ENCODE measurements at regions not wholly inside any gene's neighbourhood (a gene's known extent, or its start where the extent isn't known, plus 50 kb on each side); places are given as distances from the start of the nearest gene placed in this dataset.
"Not testable (repeated sequence)": the region's sequence is repeated elsewhere in the genome, so short reads cannot be mapped to it uniquely, and the experiment has no call there.

DNA sequence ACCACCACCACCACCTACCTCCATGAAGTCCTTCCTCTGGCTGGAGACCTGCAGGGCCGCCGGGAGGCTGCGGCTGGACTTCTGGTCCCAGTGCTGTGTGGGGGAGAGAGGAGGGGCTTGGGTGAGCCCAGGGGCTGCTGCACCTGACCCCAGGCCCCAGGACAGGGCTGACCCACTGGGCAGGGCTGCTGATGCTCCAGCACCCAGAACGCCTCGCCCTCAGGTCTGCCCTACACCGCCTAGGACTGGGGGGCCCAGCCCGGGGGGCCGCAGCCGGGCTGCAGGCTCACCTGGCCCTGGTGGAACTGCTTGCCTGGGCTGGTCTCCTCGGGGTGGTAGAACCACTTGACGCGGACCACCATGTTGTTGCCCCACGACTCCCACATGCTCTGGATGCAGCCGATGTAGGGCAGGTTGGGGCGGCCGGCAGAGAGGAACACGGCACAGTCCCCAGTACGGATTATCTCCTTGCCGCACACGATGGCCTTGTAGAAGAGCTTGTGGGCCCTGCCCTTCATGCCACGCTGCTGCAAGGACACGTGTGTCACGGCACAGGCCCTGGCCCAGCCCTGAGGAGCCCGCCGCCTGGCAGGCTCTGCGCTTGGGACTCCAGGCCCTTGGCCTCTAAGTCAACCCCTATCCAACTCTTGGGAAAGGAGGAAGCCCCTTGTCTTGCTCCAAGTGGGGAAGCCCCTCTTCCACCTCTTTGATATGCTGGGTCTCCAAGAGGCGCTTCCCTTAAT is 429.9 kb upstream of the ZNF722 start:
- H3K4me1 ChIP-seq; H3K27ac ChIP-seq; H3K4me3 ChIP-seq; H3K36me3 ChIP-seq; H3K9me3 ChIP-seq; intact Hi-C loops (cut with DNase I); H3K27me3 ChIP-seq: not testable (repeated sequence)
- WGBS (ENCODE audit: insufficient coverage, low coverage, low lambda C conversion rate, missing lambda C conversion rate), result no CpG with 5 or more reads among the region's 27 CpGs
- ATAC-seq, result peak in 2 of 4 donors; percentile 12 to 35
- peak in 1 of 3 donors; percentile 49 for DNase-seq

DNA sequence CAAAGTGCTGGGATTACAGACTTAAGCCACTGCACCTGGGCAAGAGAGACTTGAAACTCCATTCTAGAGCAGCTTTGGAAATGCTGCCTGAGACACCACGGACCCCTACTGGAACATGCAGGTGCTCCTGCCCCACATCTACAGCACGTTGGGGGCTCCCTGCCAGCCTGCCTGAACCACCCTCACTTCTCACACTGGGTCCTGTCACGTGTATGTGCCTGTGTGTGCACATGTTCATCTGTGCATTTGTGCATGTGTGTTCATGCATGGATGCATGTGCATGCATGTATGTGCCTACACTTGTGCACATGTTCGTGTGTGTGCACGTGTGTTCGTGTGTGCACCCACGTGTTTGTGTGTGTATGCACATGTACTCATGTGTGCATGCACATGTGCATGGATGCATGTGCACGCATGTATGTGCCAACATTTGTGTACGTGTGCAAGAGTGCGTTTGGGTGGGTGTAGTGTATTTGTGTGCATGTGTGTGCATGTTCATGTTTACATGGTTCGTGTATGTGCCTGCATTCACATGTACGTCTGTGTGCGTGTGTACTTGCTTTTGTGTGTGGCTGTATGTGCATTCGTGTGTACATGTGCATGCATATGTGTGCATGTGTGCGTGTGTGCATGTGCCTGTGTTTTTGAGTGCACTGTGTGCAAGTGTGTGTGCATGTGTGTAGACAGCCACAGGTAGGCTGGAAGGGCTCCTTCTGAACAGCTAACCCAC is 428.1 kb upstream of the ZNF722 start:
- H3K4me3 ChIP-seq; H3K27me3 ChIP-seq; intact Hi-C loops (cut with DNase I); H3K36me3 ChIP-seq; H3K9me3 ChIP-seq; H3K27ac ChIP-seq; ATAC-seq; H3K4me1 ChIP-seq: not testable (repeated sequence)
- DNase-seq, result peak in 1 of 3 donors; percentile 34
- WGBS (ENCODE audit: insufficient coverage, low coverage, low lambda C conversion rate, missing lambda C conversion rate), result 53% methylated on average over 15 of the region's 15 CpGs

DNA sequence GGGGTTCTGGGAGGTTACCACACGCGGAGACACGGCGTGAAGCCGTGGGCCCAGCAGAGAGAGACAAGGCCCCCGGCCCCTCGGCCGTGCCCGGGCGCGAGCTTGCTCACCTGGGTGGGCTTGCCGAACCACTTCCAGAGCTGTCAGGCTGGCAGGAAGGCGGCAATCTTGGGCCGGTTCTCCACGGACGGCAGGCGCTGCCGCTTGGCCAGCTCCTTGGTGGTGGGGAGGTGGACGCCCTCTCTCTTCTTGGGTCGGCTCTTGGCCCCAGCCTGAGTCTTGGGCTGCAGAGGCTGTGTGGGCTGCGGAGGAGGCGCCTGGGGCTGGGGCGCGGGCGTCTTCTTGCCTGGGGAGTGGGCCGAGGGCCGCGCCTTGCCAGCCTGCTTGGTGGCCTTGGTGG is 426.5 kb upstream of the ZNF722 start:
- DNase-seq (peak in 1 of 3 donors; percentile 44), ATAC-seq (peak in 1 of 4 donors; percentile 6)
- H3K27me3 ChIP-seq; H3K27ac ChIP-seq; H3K4me1 ChIP-seq; intact Hi-C loops (cut with DNase I); H3K36me3 ChIP-seq; H3K9me3 ChIP-seq; H3K4me3 ChIP-seq: not testable (repeated sequence)
- 96% methylated on average over 5 of the region's 28 CpGs for WGBS (ENCODE audit: insufficient coverage, low coverage, low lambda C conversion rate, missing lambda C conversion rate)

DNA sequence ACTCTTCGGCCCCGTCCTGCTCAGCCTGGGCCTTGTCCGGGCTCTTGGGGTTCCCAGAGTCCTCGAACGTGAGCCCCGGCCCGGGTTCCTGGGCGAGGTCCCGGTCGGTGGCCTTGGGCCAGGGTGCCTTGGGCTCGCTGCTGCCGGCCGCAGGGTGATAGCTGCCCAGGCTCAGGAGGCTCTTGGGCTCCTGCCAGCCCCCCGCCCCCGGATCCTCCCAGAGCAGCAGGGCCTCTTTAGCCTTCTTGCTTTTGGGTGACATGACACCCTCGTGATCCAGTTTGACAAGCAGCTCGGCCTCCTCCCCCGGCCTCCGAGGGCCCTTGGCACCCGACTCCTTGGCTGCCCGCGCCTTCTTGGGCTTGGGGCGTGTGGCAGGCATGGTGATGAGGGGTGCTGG is 425.7 kb upstream of the ZNF722 start:
- H3K4me1 ChIP-seq; ATAC-seq; H3K36me3 ChIP-seq; H3K4me3 ChIP-seq; H3K27ac ChIP-seq; intact Hi-C loops (cut with DNase I); H3K27me3 ChIP-seq; H3K9me3 ChIP-seq: not testable (repeated sequence)
- peak in 1 of 3 donors; percentile 58 for DNase-seq
- 73% methylated on average over 3 of the region's 23 CpGs for WGBS (ENCODE audit: insufficient coverage, low coverage, low lambda C conversion rate, missing lambda C conversion rate)

DNA sequence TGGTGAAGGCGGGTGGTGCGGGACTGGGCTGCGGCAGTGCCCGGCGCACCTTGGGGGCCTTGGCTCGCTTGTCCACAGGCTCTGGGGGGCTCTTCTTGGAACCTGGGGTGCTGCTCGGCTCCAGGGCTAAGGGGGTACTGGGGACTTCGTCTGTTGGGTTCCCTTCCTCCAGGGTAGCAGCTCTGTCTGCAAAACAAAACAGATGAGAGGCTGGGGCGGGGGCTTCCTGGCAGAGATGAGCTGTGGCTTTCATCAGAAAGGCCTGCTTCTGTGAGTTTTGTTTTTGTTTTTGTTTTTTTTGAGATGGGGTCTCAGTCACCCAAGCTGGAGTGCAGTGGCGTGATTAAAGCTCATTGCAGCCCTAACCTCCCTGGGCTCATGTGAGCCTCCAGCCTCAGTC is 425.2 kb upstream of the ZNF722 start:
- H3K4me1 ChIP-seq; H3K36me3 ChIP-seq; ATAC-seq; intact Hi-C loops (cut with DNase I); H3K27ac ChIP-seq; H3K27me3 ChIP-seq; H3K9me3 ChIP-seq; H3K4me3 ChIP-seq: not testable (repeated sequence)
- peak in 1 of 3 donors; percentile 29 for DNase-seq
- WGBS (ENCODE audit: insufficient coverage, low coverage, low lambda C conversion rate, missing lambda C conversion rate), result 53% methylated on average over 3 of the region's 10 CpGs

DNA sequence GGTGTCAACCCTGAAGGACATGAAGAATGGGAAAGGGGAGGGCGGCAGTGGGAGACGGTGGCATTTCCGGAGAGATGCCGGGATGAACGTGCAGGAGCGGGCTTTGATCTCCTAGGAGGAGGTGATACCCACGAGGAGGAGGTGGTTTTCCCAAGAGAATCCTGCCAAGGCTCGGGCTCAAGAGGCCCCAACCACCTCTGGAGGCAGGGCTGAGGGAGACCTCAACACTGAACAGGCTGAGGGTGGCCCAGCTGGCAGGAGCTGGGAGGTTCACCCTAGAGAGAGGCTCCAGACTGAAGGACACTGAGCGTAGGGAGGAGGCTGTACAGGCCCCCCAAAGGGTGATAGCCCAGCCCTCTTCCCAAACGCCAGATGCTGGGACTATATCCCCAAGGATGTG is 422.2 kb upstream of the ZNF722 start:
- H3K36me3 ChIP-seq; H3K4me3 ChIP-seq; H3K27me3 ChIP-seq; H3K4me1 ChIP-seq; intact Hi-C loops (cut with DNase I); H3K9me3 ChIP-seq; H3K27ac ChIP-seq: not testable (repeated sequence)
- 59% methylated on average over 8 of the region's 10 CpGs for WGBS (ENCODE audit: insufficient coverage, low coverage, low lambda C conversion rate, missing lambda C conversion rate)
- ATAC-seq (peak in 1 of 4 donors; percentile 16), DNase-seq (peak in 2 of 3 donors; percentile 26 to 48)

DNA sequence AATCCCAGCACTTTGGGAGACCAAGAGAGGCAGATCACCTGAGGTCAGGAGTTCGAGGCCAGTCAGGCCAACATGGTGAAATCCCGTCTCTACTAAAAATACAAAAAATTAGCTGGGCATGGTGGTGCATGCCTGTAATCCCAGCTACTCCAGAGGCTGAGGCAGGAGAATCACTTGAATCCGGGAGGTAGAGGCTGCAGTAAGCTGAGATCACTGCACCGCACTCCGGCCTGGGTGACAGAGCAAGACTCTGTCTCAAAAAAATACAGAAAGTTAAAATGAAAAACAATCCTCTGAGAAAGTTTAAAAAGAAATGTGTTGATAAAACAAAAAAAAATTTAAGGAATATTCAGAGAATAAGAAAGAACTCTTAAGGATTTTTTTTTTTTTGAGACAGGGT is 421.6 kb upstream of the ZNF722 start:
- H3K27me3 ChIP-seq; H3K27ac ChIP-seq; H3K4me1 ChIP-seq; H3K36me3 ChIP-seq; H3K4me3 ChIP-seq; H3K9me3 ChIP-seq; ATAC-seq; intact Hi-C loops (cut with DNase I): not testable (repeated sequence)
- 79% methylated on average over 4 of the region's 5 CpGs for WGBS (ENCODE audit: insufficient coverage, low coverage, low lambda C conversion rate, missing lambda C conversion rate)
- peak in 1 of 3 donors; percentile 6 for DNase-seq

DNA sequence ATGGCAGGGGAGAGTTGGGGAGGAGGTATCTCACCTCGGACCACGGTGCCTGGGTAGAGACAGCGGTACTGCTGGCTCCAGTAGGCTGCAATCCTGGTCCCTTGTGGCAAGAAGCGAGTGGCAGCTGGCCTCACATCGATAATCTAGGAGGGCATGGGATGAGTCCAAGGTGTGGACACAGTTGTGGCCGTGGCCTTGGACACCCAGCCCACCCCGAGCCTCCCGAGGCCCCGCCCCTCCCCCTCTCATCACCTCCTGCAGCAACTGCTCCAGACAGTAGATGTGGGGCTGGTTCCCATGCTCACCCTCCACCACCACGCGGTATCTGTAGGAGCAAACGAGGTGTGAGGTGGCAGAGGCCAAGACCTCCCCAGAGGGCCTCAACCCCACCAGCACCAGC is 418.6 kb upstream of the ZNF722 start:
- H3K4me1 ChIP-seq; intact Hi-C loops (cut with DNase I); H3K27ac ChIP-seq; H3K9me3 ChIP-seq; H3K36me3 ChIP-seq; H3K27me3 ChIP-seq; H3K4me3 ChIP-seq: not testable (repeated sequence)
- ATAC-seq, result peak in 2 of 4 donors; percentile 12 to 25
- 62% methylated on average over 3 of the region's 12 CpGs for WGBS (ENCODE audit: insufficient coverage, low coverage, low lambda C conversion rate, missing lambda C conversion rate)
- peak in 2 of 3 donors; percentile 35 to 50 for DNase-seq

DNA sequence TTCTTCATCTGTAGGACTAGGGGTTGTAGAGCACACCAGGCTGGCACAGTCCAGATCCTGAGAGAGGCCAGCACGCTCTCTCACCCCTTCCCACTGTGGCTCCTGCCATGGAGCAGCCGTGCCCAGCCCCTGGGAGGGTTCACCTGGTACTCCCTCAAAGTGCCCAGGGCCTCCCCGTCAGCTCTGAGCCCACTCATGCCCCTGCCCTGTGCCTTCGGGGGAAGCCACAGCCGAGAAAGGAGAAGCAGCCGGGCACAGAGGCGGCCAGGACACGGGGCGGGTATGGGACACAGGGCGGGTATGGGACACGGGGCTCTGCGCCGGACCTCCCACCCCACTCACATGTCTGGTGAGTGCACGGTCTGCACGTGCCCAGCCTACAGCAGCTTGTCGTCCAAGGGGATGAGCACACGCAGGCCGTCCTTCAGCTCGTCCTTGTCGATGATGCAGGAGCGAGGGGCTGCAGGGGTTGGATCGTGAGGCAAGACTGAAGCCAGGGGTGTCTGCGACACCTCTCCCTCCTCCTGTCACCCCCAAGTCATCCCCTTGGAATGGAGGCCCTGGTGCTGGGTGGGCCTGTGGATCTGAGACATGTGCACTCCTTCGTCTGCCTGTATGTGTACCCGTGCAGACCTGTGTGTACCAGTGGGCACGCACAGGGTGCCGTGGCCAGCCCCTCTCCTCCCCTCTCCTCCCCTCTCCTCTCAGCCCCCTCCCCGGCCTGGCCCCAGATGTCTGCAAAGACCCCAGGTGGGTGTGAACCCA is 417.9 kb upstream of the ZNF722 start:
- peak in 2 of 3 donors; percentile 40 to 48 for DNase-seq
- H3K4me3 ChIP-seq; H3K27me3 ChIP-seq; H3K9me3 ChIP-seq; H3K27ac ChIP-seq; H3K36me3 ChIP-seq; intact Hi-C loops (cut with DNase I); H3K4me1 ChIP-seq: not testable (repeated sequence)
- peak in 2 of 4 donors; percentile 34 to 45 for ATAC-seq
- WGBS (ENCODE audit: insufficient coverage, low coverage, low lambda C conversion rate, missing lambda C conversion rate), result 74% methylated on average over 8 of the region's 28 CpGs

DNA sequence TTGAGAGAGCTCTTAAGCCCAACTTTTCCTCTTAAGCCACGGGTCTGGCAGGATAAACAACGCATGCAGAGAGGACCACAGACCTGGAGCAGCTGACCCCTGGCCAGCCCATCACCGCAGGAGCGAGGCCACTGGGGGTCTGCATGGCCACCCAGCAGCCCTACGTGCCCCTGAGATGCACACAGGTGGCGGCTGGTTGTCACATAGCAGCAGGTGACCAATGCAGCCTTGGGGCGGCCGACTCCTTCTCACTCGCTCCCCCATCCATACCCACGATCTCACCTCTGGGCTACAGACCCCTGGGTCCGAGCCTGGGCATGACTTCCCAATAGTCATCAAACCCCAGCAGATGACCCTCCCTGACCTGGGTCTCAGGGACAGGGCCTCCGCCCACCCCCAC is 415.9 kb upstream of the ZNF722 start:
- H3K36me3 ChIP-seq; H3K27me3 ChIP-seq; intact Hi-C loops (cut with DNase I); H3K4me3 ChIP-seq; H3K27ac ChIP-seq; H3K9me3 ChIP-seq; H3K4me1 ChIP-seq: not testable (repeated sequence)
- DNase-seq (peak in 1 of 3 donors; percentile 30), ATAC-seq (peak in 1 of 4 donors; percentile 9)
- WGBS (ENCODE audit: insufficient coverage, low coverage, low lambda C conversion rate, missing lambda C conversion rate), result 83% methylated on average over 1 of the region's 12 CpGs

DNA sequence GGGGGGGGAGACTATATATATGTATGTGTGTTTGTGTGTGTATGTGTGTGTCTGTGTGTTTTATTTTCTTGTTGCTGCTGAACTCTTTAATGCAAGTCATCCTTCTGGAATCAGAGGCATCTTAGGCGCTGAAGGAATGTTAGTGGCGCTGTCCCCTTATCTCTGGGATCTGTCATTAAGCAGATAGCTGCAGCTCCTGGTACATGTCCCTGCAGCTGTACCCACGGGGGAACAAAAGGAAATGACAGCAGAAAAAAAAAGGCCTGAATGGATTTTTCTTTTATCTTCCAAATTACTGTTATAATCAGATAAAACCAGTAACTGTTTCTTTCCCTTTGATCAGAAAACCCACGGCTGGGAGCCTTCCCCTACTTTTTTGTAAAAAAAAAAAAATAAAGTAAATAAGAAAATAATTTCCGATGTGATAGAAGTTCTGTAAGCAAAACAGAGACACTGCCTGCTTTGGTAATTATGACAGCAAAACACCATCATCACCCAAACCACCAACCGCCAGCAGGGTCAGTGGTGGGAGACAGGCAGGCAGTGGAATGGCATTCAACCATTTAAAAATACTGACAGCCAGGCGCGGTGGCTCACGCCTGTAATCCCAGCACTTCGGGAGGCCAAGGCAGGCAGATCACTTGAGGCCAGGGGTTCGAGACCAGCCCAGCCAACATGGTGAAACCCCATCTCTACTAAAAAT is 411.3 kb upstream of the ZNF722 start:
- DNase-seq; intact Hi-C loops (cut with DNase I): not testable (repeated sequence)
- 33% methylated on average over 2 of the region's 11 CpGs for WGBS (ENCODE audit: insufficient coverage, low coverage, low lambda C conversion rate, missing lambda C conversion rate)

More for the DNA sequence above, 411.3 kb upstream of the ZNF722 start:
- H3K4me3 ChIP-seq, H3K4me1 ChIP-seq, H3K27ac ChIP-seq, H3K36me3 ChIP-seq, H3K27me3 ChIP-seq, ATAC-seq, H3K9me3 ChIP-seq: not testable (repeated sequence)
